H9 (cell line): ENCODE measurements at regions not wholly inside any gene's neighbourhood (a gene's known extent, or its start where the extent isn't known, plus 50 kb on each side); places are given as distances from the start of the nearest gene placed in this dataset.

ENCODE experiments used
- DNase-seq: peaks from one replicate; pipeline ENCODE4 v3.0.0-alpha.2; 2017
- H2AFZ ChIP-seq: one replicate; pipeline ENCODE4 v1.6.1; 2013; ENCODE audit warnings: mild to moderate bottlenecking, low read length, control low read depth, moderate library complexity
- H2AK5ac ChIP-seq: 2 replicates; pipeline ENCODE4 v1.6.1; 2013; ENCODE audit warnings: low read length, control low read depth, mixed read lengths; ENCODE audit not compliant: insufficient read length
- H2BK120ac ChIP-seq: one replicate; pipeline ENCODE4 v1.6.1; 2013; ENCODE audit warnings: low read depth, mild to moderate bottlenecking, low read length, control low read depth, inconsistent platforms; ENCODE audit not compliant: poor library complexity, severe bottlenecking
- H2BK12ac ChIP-seq: 2 replicates; pipeline ENCODE4 v1.6.1; 2013; ENCODE audit warnings: low read length, control low read depth, mixed read lengths, low read depth; ENCODE audit not compliant: insufficient read length
- H2BK15ac ChIP-seq: 2 replicates; pipeline ENCODE4 v1.6.1; 2013; ENCODE audit warnings: low read depth, low read length, control low read depth
- H2BK20ac ChIP-seq: one replicate; pipeline ENCODE4 v1.6.1; 2013; ENCODE audit warnings: low read depth, mild to moderate bottlenecking, low read length, control low read depth, inconsistent platforms; ENCODE audit not compliant: poor library complexity, severe bottlenecking
- H2BK5ac ChIP-seq: 2 replicates; pipeline ENCODE4 v1.6.1; 2013; ENCODE audit warnings: low read length, control low read depth, mixed read lengths; ENCODE audit not compliant: insufficient read length
- H3K14ac ChIP-seq: 2 replicates; pipeline ENCODE4 v1.6.1; 2013; ENCODE audit warnings: low read length, control low read depth; ENCODE audit not compliant: insufficient read depth
- H3K18ac ChIP-seq: 2 replicates; pipeline ENCODE4 v1.6.1; 2013; ENCODE audit warnings: low read depth, mild to moderate bottlenecking, mixed read lengths, low read length, control low read depth; ENCODE audit not compliant: insufficient read length
- H3K23ac ChIP-seq: 2 replicates; pipeline ENCODE4 v1.6.1; 2013; ENCODE audit warnings: low read length, control low read depth, mixed read lengths, low read depth; ENCODE audit not compliant: insufficient read length
- H3K23me2 ChIP-seq: 2 replicates; pipeline ENCODE4 v1.6.1; 2013; ENCODE audit warnings: low read depth, mild to moderate bottlenecking, mixed read lengths, low read length, control low read depth; ENCODE audit not compliant: insufficient read length, poor library complexity, severe bottlenecking
- H3K27ac ChIP-seq: 2 replicates; pipeline ENCODE4 v1.5.1; 2013; ENCODE audit warnings: low read length, control low read depth, mixed read lengths, low read depth; ENCODE audit not compliant: insufficient read length
- H3K27me3 ChIP-seq: 2 replicates; pipeline ENCODE4 v1.6.1; 2013; ENCODE audit warnings: low read length, control low read depth, inconsistent platforms; ENCODE audit not compliant: insufficient read depth
- H3K4ac ChIP-seq: 2 replicates; pipeline ENCODE4 v1.6.1; 2013; ENCODE audit warnings: low read depth, mild to moderate bottlenecking, control low read depth, inconsistent platforms, low read length, moderate library complexity
- H3K4me1 ChIP-seq: 2 replicates; pipeline ENCODE4 v1.6.1; 2013; ENCODE audit warnings: low read length, control low read depth, inconsistent platforms; ENCODE audit not compliant: insufficient read depth
- H3K4me2 ChIP-seq: 2 replicates; pipeline ENCODE4 v1.6.1; 2013; ENCODE audit warnings: low read length, control low read depth, mixed read lengths; ENCODE audit not compliant: insufficient read length, insufficient read depth
- H3K56ac ChIP-seq: 2 replicates; pipeline ENCODE4 v1.6.1; 2013; ENCODE audit warnings: low read depth, mild to moderate bottlenecking, mixed read lengths, low read length, control low read depth; ENCODE audit not compliant: insufficient read length
- H3K79me1 ChIP-seq: 2 replicates; pipeline ENCODE4 v1.6.1; 2013; ENCODE audit warnings: low read depth, mild to moderate bottlenecking, moderate library complexity, low read length, control low read depth, inconsistent platforms; ENCODE audit not compliant: insufficient read depth, poor library complexity, severe bottlenecking
- H3K79me2 ChIP-seq: 2 replicates; pipeline ENCODE4 v1.6.1; 2013; ENCODE audit warnings: low read length, control low read depth, inconsistent platforms; ENCODE audit not compliant: insufficient read depth
- H3K9ac ChIP-seq: 2 replicates; pipeline ENCODE4 v1.6.1; 2013; ENCODE audit warnings: low read length, control low read depth, mixed read lengths; ENCODE audit not compliant: insufficient read length; ENCODE audit errors: extremely low read depth
- H3K9me3 ChIP-seq: one replicate; pipeline ENCODE4 v1.6.1; 2013; ENCODE audit warnings: low read depth, low read length, inconsistent platforms; ENCODE audit not compliant: control insufficient read depth
- H3T11ph ChIP-seq: one replicate; pipeline ENCODE4 v1.6.1; 2013; ENCODE audit warnings: mild to moderate bottlenecking, low read length, control low read depth, inconsistent platforms
- H4K20me1 ChIP-seq: one replicate; pipeline ENCODE4 v1.6.1; 2013; ENCODE audit not compliant: control insufficient read depth, insufficient read length, insufficient read depth
- H4K5ac ChIP-seq: 2 replicates; pipeline ENCODE4 v1.6.1; 2013; ENCODE audit warnings: low read depth, mild to moderate bottlenecking, mixed read lengths, low read length, control low read depth; ENCODE audit not compliant: insufficient read length
- H4K8ac ChIP-seq: replicated peaks from 2 replicates; pipeline ENCODE4 v1.6.1; 2013; ENCODE audit warnings: low read length, control low read depth, mixed read lengths, low read depth; ENCODE audit not compliant: insufficient read length
- H4K91ac ChIP-seq: 2 replicates; pipeline ENCODE4 v1.6.1; 2013; ENCODE audit warnings: low read depth, mild to moderate bottlenecking, moderate library complexity, mixed read lengths, low read length, control low read depth; ENCODE audit not compliant: insufficient read length
- H3K27ac Mint-ChIP-seq, 3 experiments: 2 replicates in 2 of 3; 3 replicates in 1 of 3; pipeline ENCODE4 v1.8.0; 2020 to 2021; ENCODE audit warnings: mixed read lengths in 3 of 3, mild to moderate bottlenecking in 1 of 3, moderate library complexity in 1 of 3
- H3K27me3 Mint-ChIP-seq: 2 replicates; pipeline ENCODE4 v1.8.0; 2021; ENCODE audit warnings: low read depth, mild to moderate bottlenecking, moderate library complexity, mixed read lengths
- H3K36me3 Mint-ChIP-seq, 3 experiments: 2 replicates in 2 of 3; 3 replicates in 1 of 3; pipeline ENCODE4 v1.8.0; 2020 to 2021; ENCODE audit warnings: low read depth in 3 of 3, mixed read lengths in 3 of 3; ENCODE audit not compliant: insufficient read depth in 1 of 3
- H3K4me1 Mint-ChIP-seq, 2 experiments: 2 replicates each; pipeline ENCODE4 v1.8.0; 2020; ENCODE audit warnings: mixed read lengths in 2 of 2
- H3K4me3 Mint-ChIP-seq, 2 experiments: 2 replicates in 1 of 2; 3 replicates in 1 of 2; pipeline ENCODE4 v1.8.0; 2020 to 2021; ENCODE audit warnings: mild to moderate bottlenecking in 2 of 2, mixed read lengths in 2 of 2, moderate library complexity in 1 of 2
- H3K9me3 Mint-ChIP-seq, 2 experiments: 2 replicates in 1 of 2; 3 replicates in 1 of 2; pipeline ENCODE4 v1.8.0; 2020; ENCODE audit warnings: mild to moderate bottlenecking in 2 of 2, mixed read lengths in 2 of 2, moderate library complexity in 1 of 2
- CTCF ChIP-seq: fragments of 200-600 bp; sonication (generic); conservative IDR thresholded peaks from 3 replicates; pipeline ENCODE4 v1.8.0; 2021; ENCODE audit warnings: antibody characterized with exemption, mild to moderate bottlenecking
- WGBS: extraction: QIAGEN DNeasy Blood & Tissue Kit; methylation state at CpG from one replicate; pipeline ENCODE4 v1.1.7; 2013; ENCODE audit warnings: missing lambda C conversion rate, low lambda C conversion rate, mixed read lengths; ENCODE audit not compliant: insufficient read length; ENCODE audit errors: extremely low coverage; 5-methylcytosine and 5-hydroxymethylcytosine counted together

GRCh38 chr1:198880397-198880796, 241.6 kb downstream of the PTPRC start:
- 0 out of 4 replicates have a peak, but pooled peaks cover 0 to 4% of the 10 kb centered on the region in 2 experiments for H3K4me1 Mint-ChIP-seq
- Histone ChIP-seq H3K14ac (no peak overlapping the region), H3K27ac (no peak overlapping the region), H2BK15ac (no peak overlapping the region), H3K18ac (no peak overlapping the region), H3K4ac (no peak overlapping the region), H3K27me3 (no peaks in the 10 kb centered on the region), H3K23ac (no peak overlapping the region), H3K23me2 (no peaks in the 10 kb centered on the region), H3K79me1 (no peaks in the 10 kb centered on the region), H3K4me2 (no peak overlapping the region), H2AK5ac (no peak overlapping the region), H4K8ac (no peak overlapping the region), H4K91ac (no peak overlapping the region), H3K4me1 (no peaks in the 10 kb centered on the region), H2BK12ac (no peak overlapping the region), H2BK5ac (no peak overlapping the region), H2BK120ac (no peak overlapping the region), H3T11ph (no peak overlapping the region), H3K56ac (no peak overlapping the region), H3K79me2 (no peaks in the 10 kb centered on the region), H2AFZ (no peak overlapping the region), H3K9ac (no peak overlapping the region), H3K9me3 (no peaks in the 10 kb centered on the region), H4K20me1 (no peaks in the 10 kb centered on the region), H2BK20ac (no peak overlapping the region), H4K5ac (no peak overlapping the region)
- WGBS = no CpG with 5 or more reads among the region's 2 CpGs
- H3K36me3 Mint-ChIP-seq = no peaks in the 10 kb centered on the region
- no peaks in the 10 kb centered on the region for H3K9me3 Mint-ChIP-seq
- no peak overlapping the region for H3K27ac Mint-ChIP-seq
- TF ChIP-seq CTCF = no peak
- no peaks in the 10 kb centered on the region for H3K27me3 Mint-ChIP-seq
- DNase-seq = no peak
- H3K4me3 Mint-ChIP-seq = no peak overlapping the region
